HG03378 (cell line): ENCODE measurements at regions not wholly inside any gene's neighbourhood (a gene's known extent, or its start where the extent isn't known, plus 50 kb on each side); places are given as distances from the start of the nearest gene placed in this dataset.
"Not testable (repeated sequence)": the region's sequence is repeated elsewhere in the genome, so short reads cannot be mapped to it uniquely, and the experiment has no call there.

Source experiments
- ATAC-seq: cut with Tn5 transposase; IDR thresholded peaks from one replicate; pipeline ENCODE4 v1.9.1; 2021; ENCODE audit warnings: mild to moderate bottlenecking, moderate library complexity; ENCODE audit not compliant: unreplicated experiment

- ATAC-seq, result no peak
Measured at GRCh38 chr13:42373048-42373812, 101.3 kb downstream of the AKAP11 start.

- ATAC-seq, result no peak
Measured at GRCh38 chr13:42375663-42376062, 103.7 kb downstream of the AKAP11 start.

DNA sequence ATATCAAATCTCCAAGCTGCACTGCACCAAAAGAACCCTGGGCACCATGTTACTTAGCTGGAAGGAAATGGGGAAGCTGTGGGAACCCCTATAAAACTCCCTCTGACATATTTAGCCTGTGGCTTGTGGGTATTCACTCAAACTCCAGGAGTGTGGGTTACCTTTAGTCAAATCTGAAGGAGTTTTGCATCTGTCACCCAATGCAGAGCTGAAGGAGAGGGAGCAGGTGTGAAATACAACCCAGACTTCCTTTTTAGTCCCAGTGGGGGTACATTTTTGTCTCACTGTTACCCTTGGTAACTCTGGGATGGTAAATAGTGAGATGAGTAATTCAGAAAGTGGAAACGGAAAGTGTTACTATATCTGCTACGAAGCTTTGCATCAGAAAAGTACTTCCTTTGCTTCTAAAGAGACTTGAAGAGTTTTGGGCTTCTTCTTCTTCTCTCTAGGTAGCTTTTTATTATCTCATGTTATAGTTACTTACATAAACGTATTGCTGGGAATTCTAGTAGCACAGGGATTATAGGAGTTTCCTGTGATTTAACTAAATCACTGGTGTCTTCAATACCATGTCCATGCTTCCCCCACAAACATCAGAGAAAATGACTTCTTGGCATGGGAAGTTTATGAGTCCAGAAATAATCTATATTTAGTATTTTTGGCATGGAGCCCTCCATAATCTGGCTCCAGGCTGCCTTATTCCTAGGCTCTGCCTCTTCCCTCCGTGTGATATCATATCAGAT is 105.9 kb downstream of the AKAP11 start:
- ATAC-seq, result peak; percentile 88

DNA sequence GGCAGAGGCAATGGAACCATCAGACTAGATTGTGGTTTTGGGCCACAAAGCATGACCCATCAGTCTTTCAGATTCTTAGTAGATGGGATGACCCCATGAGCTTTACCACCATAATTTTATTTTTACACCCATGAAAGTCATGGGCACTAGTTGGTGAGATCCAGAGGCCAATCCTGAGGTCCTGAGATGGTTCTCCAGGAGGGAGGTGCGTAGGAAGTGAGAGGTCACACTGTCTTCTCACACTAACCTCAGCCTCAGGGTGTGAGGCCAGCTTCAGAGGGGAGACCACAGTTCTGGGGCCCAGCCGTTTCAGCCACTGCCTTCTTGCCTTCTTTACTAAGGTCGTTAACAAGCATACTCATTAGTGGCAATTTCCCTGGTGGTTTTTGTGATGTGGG is 106.4 kb downstream of the AKAP11 start:
- no peak for ATAC-seq

DNA sequence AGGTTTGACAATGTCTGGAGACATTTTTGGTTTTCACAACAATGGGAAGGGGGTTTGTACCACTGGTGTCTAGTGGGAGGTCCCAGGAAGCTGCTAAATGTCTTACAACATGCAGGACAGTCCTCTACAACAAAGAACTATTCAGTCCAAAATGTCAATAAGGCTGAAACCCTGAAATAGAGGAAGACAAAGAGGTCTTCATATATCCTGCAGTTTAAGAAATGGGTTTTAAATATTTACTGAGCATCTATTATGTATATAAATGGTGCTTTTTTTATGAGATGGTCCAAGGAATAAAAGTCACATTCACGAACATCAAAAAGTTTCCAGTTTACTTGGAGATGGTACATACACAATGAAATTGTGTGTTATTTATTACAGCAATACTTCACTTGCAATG is 107.3 kb downstream of the AKAP11 start:
- ATAC-seq, result no peak

DNA sequence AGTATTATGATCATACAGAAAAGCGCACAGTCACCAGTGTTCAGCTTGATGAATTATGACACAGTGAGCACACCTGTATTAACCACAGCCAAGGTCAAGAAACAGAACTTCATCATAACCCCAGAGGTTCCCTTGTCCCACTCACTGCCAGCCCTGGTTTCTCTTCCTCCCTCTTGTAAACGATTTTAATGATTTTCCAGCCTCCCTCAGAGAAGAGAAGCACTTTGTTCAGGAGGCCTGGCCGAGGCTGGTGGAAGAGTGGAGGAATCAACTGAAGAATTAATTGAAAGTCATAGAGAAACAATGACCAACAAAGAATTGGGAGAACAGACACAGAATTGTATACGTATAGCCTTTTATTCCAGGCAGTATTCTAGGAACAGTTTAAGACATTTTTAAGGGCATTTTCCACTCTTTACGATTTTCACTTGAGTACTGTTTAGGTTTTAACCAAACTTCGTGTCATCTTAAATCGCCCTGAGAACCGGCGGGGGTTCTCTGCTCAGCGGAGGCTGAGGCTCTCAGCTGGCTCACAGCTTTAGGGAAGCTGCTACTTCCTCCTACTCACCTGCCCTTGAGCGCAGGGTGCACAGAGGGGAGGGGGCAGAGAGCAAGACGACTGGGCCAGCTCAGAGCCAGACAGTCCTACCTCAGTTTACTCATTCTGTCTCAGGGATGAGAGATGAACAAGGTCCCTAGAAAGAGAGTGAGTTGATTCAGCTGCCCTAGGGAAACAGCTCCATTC is 108.6 kb downstream of the AKAP11 start:
- ATAC-seq, result peak; percentile 41

- no peak for ATAC-seq
Measured at GRCh38 chr13:42381165-42381425, 109.1 kb downstream of the AKAP11 start.

- not testable (repeated sequence) for ATAC-seq
Measured at GRCh38 chr13:42381426-42381825, 109.5 kb downstream of the AKAP11 start.

GRCh38 chr13:42383025-42383424 is 111.1 kb downstream of the AKAP11 start:
- ATAC-seq, result no peak

DNA sequence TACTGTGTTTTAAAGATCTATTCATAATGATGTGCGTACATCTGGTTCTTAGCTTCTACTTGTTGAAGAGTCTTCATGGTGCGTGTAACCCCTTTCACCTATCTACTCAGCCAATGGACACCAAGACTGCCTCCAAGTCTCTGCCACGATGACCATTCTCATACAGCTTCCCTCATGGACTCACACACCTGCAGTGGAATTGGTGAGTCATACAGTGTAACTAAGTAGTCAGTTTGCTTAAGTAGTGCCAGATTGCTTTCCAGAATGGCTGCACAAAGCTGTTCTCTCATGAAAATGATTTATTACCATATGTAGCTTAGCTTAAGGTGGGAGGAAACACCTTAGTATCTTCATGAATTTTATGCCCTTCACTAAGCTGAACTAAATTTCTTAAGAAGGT is 112.3 kb downstream of the AKAP11 start:
- ATAC-seq, result no peak

- no peak for ATAC-seq
Measured at GRCh38 chr13:42388326-42388725, 116.4 kb downstream of the AKAP11 start.

- ATAC-seq, result no peak
Measured at GRCh38 chr13:42389041-42389440, 117.1 kb downstream of the AKAP11 start.

DNA sequence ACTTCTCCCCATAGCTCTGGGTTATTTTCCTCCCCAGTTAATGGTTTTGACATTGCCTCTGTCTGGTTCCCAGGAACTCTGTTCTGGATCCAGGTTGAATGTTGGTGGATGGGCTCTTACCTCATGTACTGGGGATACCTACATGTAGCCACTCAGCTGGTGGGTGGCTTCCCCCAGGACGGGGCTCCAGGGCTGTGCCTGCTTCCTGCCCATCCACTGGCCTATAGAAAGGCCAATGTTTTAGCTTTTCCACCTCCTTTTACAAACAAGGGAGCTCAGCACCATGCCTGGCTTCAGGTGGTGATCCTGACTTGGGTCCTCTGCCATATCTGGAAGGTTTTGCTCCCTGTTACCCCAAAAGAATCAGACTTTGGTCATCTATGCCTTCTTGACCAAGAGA is 120.2 kb downstream of the AKAP11 start:
- no peak for ATAC-seq

GRCh38 chr13:42392716-42393572 is 121.0 kb downstream of the AKAP11 start:
- ATAC-seq, result peak; percentile 44

DNA sequence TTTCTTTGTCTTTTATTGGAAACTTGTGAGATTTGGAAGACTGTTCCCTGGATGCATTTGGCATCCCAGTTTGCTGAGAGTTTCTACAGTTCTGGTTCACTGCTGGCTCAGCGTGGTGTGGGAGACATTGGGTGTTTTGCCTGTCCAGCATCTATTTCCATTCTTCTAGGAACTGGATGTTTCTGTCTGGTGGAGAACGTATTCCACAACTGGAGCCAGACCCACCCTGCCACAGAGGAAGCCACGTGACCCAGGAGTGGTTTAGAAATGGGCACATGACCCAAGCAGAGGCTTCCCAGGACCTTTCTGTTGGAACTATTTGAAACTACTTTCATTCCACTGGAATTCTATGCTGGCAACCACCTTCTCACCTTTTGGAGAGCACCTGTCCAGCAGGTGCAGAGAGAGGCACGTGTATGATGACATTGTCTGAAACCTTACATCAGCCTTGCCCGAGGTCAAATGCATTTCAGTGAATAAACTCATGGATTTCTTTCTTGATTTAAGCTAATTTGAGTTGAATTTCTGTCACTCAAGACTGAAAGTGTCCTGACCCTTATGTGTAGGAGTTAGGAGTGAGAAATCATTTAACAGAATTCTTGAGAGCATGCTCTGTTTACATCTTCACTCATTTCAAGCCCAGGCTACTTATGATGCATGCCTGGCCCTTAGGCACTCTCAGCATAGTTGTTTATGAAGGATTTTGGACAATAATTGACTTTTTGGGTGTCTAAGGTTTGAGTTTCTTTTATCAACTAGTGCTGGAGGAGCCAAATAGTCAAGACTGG is 121.8 kb downstream of the AKAP11 start:
- ATAC-seq, result peak; percentile 51

DNA sequence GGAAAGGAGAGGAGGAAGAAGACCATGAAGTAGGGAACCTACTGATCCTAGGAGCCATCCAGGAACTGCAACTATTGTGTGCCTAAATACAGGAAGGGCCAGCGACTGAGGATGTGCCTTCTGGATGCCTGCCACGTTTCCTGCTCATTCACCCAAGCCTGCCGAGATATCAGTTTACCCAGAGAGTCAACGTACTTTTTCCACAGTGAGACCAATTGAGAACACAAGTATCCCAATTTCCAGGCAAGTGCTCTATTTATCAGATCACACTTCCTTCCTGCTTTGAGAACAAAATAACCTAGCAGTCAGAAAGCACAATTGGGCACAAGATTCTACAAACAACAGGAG is 122.4 kb downstream of the AKAP11 start:
- ATAC-seq, result no peak

- ATAC-seq, result no peak
Measured at GRCh38 chr13:42394711-42395085, 122.7 kb downstream of the AKAP11 start.

GRCh38 chr13:42395086-42395821 is 123.3 kb downstream of the AKAP11 start:
- ATAC-seq, result no peak

GRCh38 chr13:42396501-42396900 is 124.5 kb downstream of the AKAP11 start:
- ATAC-seq, result no peak
